ENCODE measurements at regions not wholly inside any gene's neighbourhood (a gene's known extent, or its start where the extent isn't known, plus 50 kb on each side); places are given as distances from the start of the nearest gene placed in this dataset.

DNA sequence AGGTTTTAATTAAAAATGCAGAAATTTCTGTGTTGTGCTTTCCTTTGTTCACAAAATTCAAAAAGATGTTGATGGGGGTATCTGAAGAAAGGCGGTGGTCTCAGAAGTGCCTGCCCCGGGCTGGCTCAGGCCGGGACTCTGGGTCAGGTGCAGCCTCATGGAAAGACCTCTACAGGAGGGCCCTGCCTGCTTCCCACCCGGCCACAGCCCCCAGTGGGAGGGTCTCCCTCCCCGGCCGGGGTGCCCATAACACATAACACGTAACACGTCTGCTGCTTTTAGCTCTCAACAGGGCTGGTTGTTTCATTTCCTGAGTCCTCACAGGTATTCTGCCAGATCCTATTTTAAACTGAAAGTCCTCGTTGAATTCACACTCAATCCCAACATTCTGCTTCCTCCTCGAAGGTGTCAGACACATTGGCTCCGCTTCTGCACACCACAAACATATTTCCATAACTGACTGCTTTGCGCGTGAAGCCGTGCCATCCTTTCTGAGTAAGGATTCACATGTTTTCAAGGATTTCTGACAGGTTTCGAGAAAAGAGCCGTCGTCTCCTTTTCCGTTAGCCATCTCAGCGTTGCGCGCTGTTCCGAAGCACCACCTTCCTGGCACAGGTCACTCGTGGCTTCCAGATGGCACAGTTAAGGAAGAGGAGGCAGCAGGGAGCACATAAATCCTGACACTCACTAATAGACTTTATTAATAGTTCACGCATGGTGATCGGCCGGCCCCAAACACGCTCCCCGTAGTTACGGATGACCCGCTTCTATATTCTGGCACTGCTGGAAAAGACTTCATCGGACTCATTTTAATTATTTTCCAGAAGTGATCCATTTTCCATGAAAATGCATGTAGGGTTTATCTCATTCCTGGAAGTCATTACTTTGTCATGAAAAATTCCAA lies 569.3 kb downstream of the BRD1 start:
- no peak for DNase-seq (ENCODE audit: low read depth)

DNA sequence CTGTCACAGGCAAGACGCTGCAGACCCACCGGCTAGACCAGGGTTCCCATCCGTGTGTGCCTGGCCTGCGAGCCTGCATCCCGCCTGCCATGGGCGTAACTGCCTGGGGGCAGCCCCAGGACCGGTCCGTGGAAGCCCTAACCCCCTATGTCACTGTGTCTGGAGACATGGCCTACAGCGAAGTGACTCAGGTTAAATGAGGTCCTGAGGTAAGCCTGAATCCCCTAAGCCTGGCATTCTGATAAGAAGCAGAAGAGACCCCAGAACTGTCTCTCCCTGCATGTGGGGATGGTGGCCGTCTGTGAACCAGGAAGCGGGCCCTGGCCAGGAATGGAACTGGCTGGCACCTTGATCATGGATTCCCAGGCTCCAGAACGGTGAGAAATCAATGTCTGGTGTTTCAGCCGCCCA lies 570.1 kb downstream of the BRD1 start:
- no peak for DNase-seq (ENCODE audit: low read depth)

- DNase-seq (ENCODE audit: low read depth) = no peak
Measured at GRCh38 chr22:49255741-49256318, 571.8 kb downstream of the BRD1 start.

- DNase-seq (ENCODE audit: low read depth) = no peak
Measured at GRCh38 chr22:49255154-49255553, 572.5 kb downstream of the BRD1 start.

- no peak for DNase-seq (ENCODE audit: low read depth)
Measured at GRCh38 chr22:49253656-49254055, 574.0 kb downstream of the BRD1 start.

- DNase-seq (ENCODE audit: low read depth) = no peak
Measured at GRCh38 chr22:49251371-49251770, 576.3 kb downstream of the BRD1 start.

DNA sequence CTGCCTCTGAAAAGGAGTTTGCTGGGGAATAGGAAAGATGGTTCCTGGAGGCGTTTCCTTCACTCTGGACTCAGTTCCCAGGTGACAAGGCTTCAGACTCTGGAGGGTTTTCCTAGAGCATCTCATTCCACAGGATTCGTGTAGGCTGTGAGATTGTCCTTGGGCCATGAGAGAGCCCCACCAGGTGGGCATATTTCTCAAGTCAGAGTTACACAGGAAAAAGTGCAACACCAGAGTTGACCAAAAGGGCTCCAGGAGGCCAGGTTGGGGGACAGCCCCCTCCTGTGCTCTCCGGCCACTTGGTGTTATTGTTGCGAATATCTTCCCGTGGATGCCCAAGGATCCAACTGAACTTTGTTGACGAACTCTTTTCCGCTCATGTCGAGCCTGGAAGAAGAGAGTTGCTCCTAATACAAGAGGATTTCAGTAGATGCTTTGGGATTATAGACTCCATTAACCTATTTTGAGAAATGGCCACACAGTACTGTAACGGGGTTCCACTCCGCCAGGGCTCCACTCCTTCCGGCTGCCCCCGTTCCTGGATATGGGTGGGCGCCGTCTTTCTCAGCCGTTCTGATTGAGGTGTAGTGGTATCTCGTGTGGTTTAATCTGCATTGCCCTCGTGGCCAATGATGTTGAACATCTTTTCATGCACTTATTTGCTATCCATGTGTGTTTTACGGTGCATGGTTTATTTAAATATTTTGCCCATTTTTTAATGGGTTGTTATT lies 580.3 kb downstream of the BRD1 start:
- no peak for DNase-seq (ENCODE audit: low read depth)

GRCh38 chr22:49244466-49245420 lies 582.9 kb downstream of the BRD1 start:
- no peak for DNase-seq (ENCODE audit: low read depth)

- DNase-seq (ENCODE audit: low read depth) = no peak
Measured at GRCh38 chr22:49243965-49244364, 583.7 kb downstream of the BRD1 start.

GRCh38 chr22:49243335-49243734 lies 584.3 kb downstream of the BRD1 start:
- no peak for DNase-seq (ENCODE audit: low read depth)

GRCh38 chr22:49242480-49242879 lies 585.2 kb downstream of the BRD1 start:
- DNase-seq (ENCODE audit: low read depth) = no peak

DNA sequence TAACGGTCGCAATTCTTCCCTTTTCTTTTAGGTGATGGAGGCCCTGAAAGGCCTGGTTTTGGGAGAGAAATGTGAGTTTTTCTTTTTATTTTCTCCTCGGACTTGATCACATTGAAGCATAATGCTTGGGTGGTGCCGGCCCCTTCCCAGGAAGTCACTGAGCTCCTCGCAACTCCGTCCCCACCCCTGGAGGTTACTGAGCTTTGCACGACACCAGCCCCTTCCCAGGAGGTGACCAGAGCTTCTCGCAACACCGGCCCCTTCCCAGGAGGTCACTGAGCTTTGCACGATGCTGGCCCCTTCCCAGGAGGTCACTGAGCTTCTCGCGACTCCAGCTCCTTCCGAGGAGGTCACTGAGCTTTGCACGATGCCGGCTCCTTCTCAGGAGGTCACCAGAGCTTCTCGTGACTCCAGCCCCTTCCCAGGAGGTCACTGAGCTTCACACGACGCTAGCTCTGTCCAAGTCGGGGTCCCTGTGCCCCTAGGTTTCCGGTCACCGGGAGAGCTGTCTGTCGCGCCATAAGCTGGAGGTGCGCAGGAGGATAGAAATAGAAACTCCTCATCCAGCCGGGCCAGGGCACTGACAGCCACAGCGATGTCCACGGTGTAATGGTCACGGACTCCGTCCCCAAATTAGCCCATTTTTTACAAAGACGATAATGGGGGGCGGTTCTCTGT lies 586.4 kb downstream of the BRD1 start:
- no peak for DNase-seq (ENCODE audit: low read depth)

- no peak for DNase-seq (ENCODE audit: low read depth)
Measured at GRCh38 chr22:49240472-49240871, 587.2 kb downstream of the BRD1 start.

DNA sequence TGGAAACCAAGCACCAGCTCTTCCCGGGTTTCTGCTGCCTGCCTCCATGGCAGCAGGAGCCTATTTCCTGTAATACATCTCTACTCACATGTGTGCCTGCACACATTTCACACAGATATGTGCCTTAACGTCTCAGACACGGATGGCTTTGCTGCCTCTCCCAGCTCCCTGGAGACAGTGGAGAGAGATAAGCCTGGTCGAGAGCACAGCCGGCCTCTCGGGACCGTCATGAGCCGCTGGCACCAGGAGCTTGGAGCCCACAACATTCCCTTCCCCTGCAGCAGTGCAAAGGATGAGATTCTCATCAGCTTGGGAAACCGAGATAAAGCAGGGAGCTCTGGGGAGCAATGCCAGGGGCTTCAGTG lies 587.7 kb downstream of the BRD1 start:
- DNase-seq (ENCODE audit: low read depth) = no peak

DNA sequence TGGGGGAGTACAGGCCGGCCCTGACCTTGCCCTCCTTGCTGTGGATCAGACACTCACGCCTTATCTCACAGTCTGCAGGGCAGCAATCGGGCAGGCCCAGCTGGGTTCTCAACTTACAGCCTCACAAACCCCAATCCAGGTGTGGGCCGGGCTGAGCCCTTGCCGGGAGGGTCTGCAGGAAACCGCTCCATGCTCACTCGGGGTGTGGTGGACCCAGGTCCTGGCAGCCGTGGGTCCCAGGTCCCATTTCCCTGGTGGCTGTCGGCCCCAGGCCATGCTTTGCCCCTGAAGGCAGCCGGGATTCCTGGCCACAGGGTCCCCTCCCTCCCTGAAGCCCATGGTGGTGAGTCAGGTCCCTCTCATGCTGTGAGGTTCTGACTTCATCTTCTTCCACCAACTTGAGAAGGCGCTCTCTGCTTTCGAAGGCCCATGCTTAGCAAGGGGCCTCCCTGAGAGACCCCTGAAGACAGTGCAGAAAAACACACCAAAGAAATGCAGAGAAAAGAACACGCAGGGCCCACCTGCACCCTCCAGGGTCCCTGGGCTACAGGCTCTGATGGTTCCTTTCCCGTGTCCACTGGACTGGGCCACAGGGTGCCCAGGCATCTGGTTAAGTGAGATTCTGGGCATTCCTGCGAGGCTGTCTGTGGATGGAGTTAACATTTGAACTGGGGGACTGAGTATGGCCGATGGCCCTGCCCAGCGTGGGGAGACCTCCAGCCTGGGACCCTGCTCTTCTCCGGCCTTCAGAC lies 588.2 kb downstream of the BRD1 start:
- no peak for DNase-seq (ENCODE audit: low read depth)

- no peak for DNase-seq (ENCODE audit: low read depth)
Measured at GRCh38 chr22:49238181-49239141, 589.2 kb downstream of the BRD1 start.

GRCh38 chr22:49237703-49238102 lies 590.0 kb downstream of the BRD1 start:
- DNase-seq (ENCODE audit: low read depth) = no peak

DNA sequence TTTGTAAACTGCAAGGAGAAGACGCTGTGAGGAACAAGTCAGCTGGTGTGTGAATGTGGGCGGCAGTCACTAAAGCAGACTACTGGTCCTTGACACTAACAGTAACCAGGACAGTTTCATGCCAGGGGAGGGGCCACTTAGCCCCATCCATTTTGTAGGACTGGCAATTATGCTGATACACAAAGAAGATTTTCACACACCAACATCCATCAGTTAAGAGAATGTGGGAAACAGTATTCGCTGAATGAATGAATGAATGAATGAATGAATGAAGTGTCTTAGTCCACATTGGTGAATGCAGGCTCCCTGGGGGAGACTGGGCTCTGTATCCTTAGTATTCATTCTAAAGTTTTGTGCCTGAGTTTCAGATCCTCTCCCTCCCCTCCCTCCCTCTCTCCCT lies 590.4 kb downstream of the BRD1 start:
- DNase-seq (ENCODE audit: low read depth) = no peak

DNA sequence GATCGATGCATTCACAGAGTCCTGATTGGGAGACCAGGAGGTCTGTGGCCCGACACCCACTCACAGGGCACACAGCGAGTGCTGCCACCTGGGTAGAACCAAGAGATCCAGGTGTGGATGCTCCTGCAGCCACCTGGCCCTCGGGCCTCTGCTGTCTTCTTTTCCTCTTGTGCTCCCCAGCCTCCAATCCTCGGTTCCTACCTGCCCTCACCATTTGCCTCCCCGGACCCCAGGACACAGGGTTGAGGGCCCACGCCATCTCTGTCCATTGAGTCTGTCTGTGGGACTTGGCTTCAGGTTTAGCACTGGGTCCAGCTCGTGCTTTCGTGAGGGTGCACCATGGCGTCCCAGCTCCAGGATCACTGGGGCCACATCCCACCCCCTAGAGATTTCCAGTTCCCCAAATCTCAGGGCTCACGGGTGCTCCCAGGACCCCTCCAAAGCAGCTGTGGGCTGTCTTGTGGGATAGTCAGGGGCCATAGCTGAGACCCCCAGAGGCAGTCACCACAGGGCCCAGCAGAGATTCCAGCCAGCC lies 591.1 kb downstream of the BRD1 start:
- no peak for DNase-seq (ENCODE audit: low read depth)
